Neuronal stem cell (in vitro differentiated cells): ENCODE measurements at regions not wholly inside any gene's neighbourhood (a gene's known extent, or its start where the extent isn't known, plus 50 kb on each side); places are given as distances from the start of the nearest gene placed in this dataset.
"Not testable (repeated sequence)": the region's sequence is repeated elsewhere in the genome, so short reads cannot be mapped to it uniquely, and the experiment has no call there.

Experiments used
- DNase-seq: peaks from one replicate; pipeline ENCODE4 v3.0.0-alpha.2; 2013; ENCODE audit warnings: low spot score
- H2AFZ ChIP-seq: one replicate; pipeline ENCODE4 v1.6.1; 2013; ENCODE audit warnings: mild to moderate bottlenecking, low read length, inconsistent platforms
- H2AK5ac ChIP-seq: 2 replicates; pipeline ENCODE4 v1.6.1; 2013; ENCODE audit warnings: low read depth, mild to moderate bottlenecking, inconsistent platforms, low read length, moderate library complexity, mixed read lengths
- H2BK120ac ChIP-seq: 2 replicates; pipeline ENCODE4 v1.6.1; 2013; ENCODE audit warnings: low read depth, mild to moderate bottlenecking, inconsistent platforms, low read length, moderate library complexity, mixed read lengths
- H2BK12ac ChIP-seq: one replicate; pipeline ENCODE4 v1.6.1; 2013; ENCODE audit warnings: low read length, inconsistent platforms
- H2BK15ac ChIP-seq: 2 replicates; pipeline ENCODE4 v1.6.1; 2013; ENCODE audit warnings: mild to moderate bottlenecking, low read length, inconsistent platforms, mixed read lengths
- H2BK5ac ChIP-seq: one replicate; pipeline ENCODE4 v1.6.1; 2013; ENCODE audit warnings: inconsistent platforms, mild to moderate bottlenecking, low read length, moderate library complexity
- H3K14ac ChIP-seq: one replicate; pipeline ENCODE4 v1.6.1; 2013; ENCODE audit warnings: low read length, inconsistent platforms
- H3K18ac ChIP-seq: 2 replicates; pipeline ENCODE4 v1.6.1; 2013; ENCODE audit warnings: low read length, inconsistent platforms
- H3K23ac ChIP-seq: 2 replicates; pipeline ENCODE4 v1.6.1; 2013; ENCODE audit warnings: low read depth, mild to moderate bottlenecking, mixed read lengths, low read length, inconsistent platforms; ENCODE audit not compliant: poor library complexity
- H3K27ac ChIP-seq: replicated peaks from 3 replicates; pipeline ENCODE4 v1.5.1; 2013; ENCODE audit warnings: low read length, inconsistent platforms
- H3K27me3 ChIP-seq, 3 experiments: 2 replicates each; pipeline ENCODE4 v1.6.1; 2013; ENCODE audit warnings: low read length in 3 of 3, mild to moderate bottlenecking in 2 of 3, inconsistent platforms in 1 of 3, low read depth in 1 of 3, mixed read lengths in 1 of 3, moderate library complexity in 1 of 3; ENCODE audit not compliant: control insufficient read depth in 3 of 3, insufficient read depth in 3 of 3
- H3K36me3 ChIP-seq, 2 donors: replicated peaks in 1 of 2; 2 replicates each; pipeline ENCODE4 v1.6.1; 2013; ENCODE audit warnings: low read length in 2 of 2; ENCODE audit not compliant: control insufficient read depth in 2 of 2, insufficient read depth in 2 of 2
- H3K4ac ChIP-seq: 2 replicates; pipeline ENCODE4 v1.6.1; 2013; ENCODE audit warnings: inconsistent platforms, mild to moderate bottlenecking, low read length, moderate library complexity
- H3K4me1 ChIP-seq, 2 donors: 1 replicate in 1 of 2; 2 replicates in 1 of 2; pipeline ENCODE4 v1.6.1; 2013; ENCODE audit warnings: low read length in 2 of 2, low read depth in 1 of 2; ENCODE audit not compliant: control insufficient read depth in 2 of 2, insufficient read depth in 1 of 2
- H3K4me2 ChIP-seq: one replicate; pipeline ENCODE4 v1.6.1; 2013; ENCODE audit warnings: mild to moderate bottlenecking, low read length, inconsistent platforms; ENCODE audit not compliant: insufficient read depth, poor library complexity, severe bottlenecking
- H3K4me3 ChIP-seq, 2 donors: 2 replicates each; pipeline ENCODE4 v1.5.1; 2013; ENCODE audit warnings: low read length in 2 of 2, mild to moderate bottlenecking in 2 of 2, inconsistent platforms in 1 of 2, moderate library complexity in 1 of 2
- H3K79me1 ChIP-seq: one replicate; pipeline ENCODE4 v1.6.1; 2013; ENCODE audit warnings: low read depth, mild to moderate bottlenecking, inconsistent platforms, low read length, moderate library complexity
- H3K9ac ChIP-seq: one replicate; pipeline ENCODE4 v1.6.1; 2013; ENCODE audit warnings: mild to moderate bottlenecking, low read depth, low read length, inconsistent platforms; ENCODE audit not compliant: poor library complexity
- H3K9me3 ChIP-seq, 2 donors: replicated peaks in 1 of 2; 2 replicates each; pipeline versions ENCODE3 to v1.6.1; 2013; ENCODE audit warnings: low read length in 2 of 2, mild to moderate bottlenecking in 2 of 2, inconsistent platforms in 1 of 2, low read depth in 1 of 2, mixed read lengths in 1 of 2, moderate library complexity in 1 of 2; ENCODE audit not compliant: control insufficient read depth in 2 of 2, insufficient read depth in 1 of 2
- H4K8ac ChIP-seq: one replicate; pipeline ENCODE4 v1.6.1; 2013; ENCODE audit warnings: low read depth, mild to moderate bottlenecking, inconsistent platforms, low read length, moderate library complexity
- H4K91ac ChIP-seq: one replicate; pipeline ENCODE4 v1.6.1; 2013; ENCODE audit warnings: low read length, low read depth, mild to moderate bottlenecking, inconsistent platforms; ENCODE audit not compliant: poor library complexity
- WGBS, 2 donors: extraction: QIAGEN DNeasy Blood & Tissue Kit; methylation state at CpG; one replicate each; pipeline ENCODE4 v1.1.7; 2013; ENCODE audit warnings: missing lambda C conversion rate in 2 of 2, mixed read lengths in 1 of 2; ENCODE audit not compliant: insufficient read length in 2 of 2, insufficient replicate concordance in 1 of 2; ENCODE audit errors: extremely low coverage in 2 of 2; 5-methylcytosine and 5-hydroxymethylcytosine counted together

GRCh38 chr7:159286487-159286886 is 141.8 kb upstream of the VIPR2 start:
- not testable (repeated sequence) for H3K23ac ChIP-seq, H3K27me3 ChIP-seq, H2BK120ac ChIP-seq, H3K4me1 ChIP-seq, H4K8ac ChIP-seq, H3K9me3 ChIP-seq, H2BK5ac ChIP-seq, H3K14ac ChIP-seq, H2BK15ac ChIP-seq, H3K4ac ChIP-seq, H3K9ac ChIP-seq, H2BK12ac ChIP-seq, H2AFZ ChIP-seq, H3K27ac ChIP-seq, H3K18ac ChIP-seq, H3K4me3 ChIP-seq, H3K79me1 ChIP-seq, DNase-seq, H2AK5ac ChIP-seq, H3K4me2 ChIP-seq, H3K36me3 ChIP-seq, H4K91ac ChIP-seq

- Histone ChIP-seq H3K36me3 (no peaks in the 10 kb centered on the region), H3K27me3 (no peaks in the 10 kb centered on the region), H3K4ac (no peak overlapping the region), H2AK5ac (no peak overlapping the region), H3K9ac (no peak overlapping the region), H2AFZ (no peak overlapping the region), H3K9me3 (peaks cover 0 to 18% of the 10 kb centered on the region in 2 donors), H2BK120ac (no peak overlapping the region), H3K23ac (no peak overlapping the region), H3K4me1 (no peaks in the 10 kb centered on the region), H3K4me3 (no peak overlapping the region), H3K18ac (no peak overlapping the region), H3K79me1 (no peaks in the 10 kb centered on the region), H4K8ac (no peak overlapping the region), H2BK12ac (no peak overlapping the region), H2BK15ac (no peak overlapping the region), H4K91ac (no peak overlapping the region), H3K4me2 (no peak overlapping the region), H2BK5ac (no peak overlapping the region), H3K27ac (no peak overlapping the region), H3K14ac (no peak overlapping the region)
- no CpG with 5 or more reads among the region's 3 CpGs for WGBS, 2 donors
- DNase-seq: no peak
These were observed 136.9 kb upstream of the VIPR2 start for GRCh38 chr7:159281573-159281972.

- Histone ChIP-seq H2BK15ac (no peak overlapping the region), H3K18ac (no peak overlapping the region), H3K9ac (no peak overlapping the region), H3K4ac (no peak overlapping the region), H3K4me2 (no peak overlapping the region), H2AK5ac (no peak overlapping the region), H4K91ac (no peak overlapping the region), H3K23ac (no peak overlapping the region), H2BK120ac (no peak overlapping the region), H4K8ac (no peak overlapping the region), H2BK5ac (no peak overlapping the region), H3K4me3 (no peak overlapping the region), H3K36me3 (no peaks in the 10 kb centered on the region), H3K9me3 (peaks cover 0 to 18% of the 10 kb centered on the region in 2 donors), H3K27ac (no peak overlapping the region), H3K14ac (no peak overlapping the region), H3K4me1 (no peaks in the 10 kb centered on the region), H2AFZ (no peak overlapping the region), H3K27me3 (no peaks in the 10 kb centered on the region), H3K79me1 (no peaks in the 10 kb centered on the region), H2BK12ac (no peak overlapping the region)
- WGBS, 2 donors: 100% methylated on average over 1 of the region's 3 CpGs; no CpG with 5 or more reads in 1 of the 2 donors
- no peak for DNase-seq
These were observed 135.3 kb upstream of the VIPR2 start for GRCh38 chr7:159280008-159280407.

- Histone ChIP-seq H2AFZ (no peak overlapping the region), H3K9ac (no peak overlapping the region), H2BK5ac (peak overlapping the region; percentile 39), H4K91ac (no peak overlapping the region), H3K4me1 (no peaks in the 10 kb centered on the region), H2BK120ac (no peak overlapping the region), H3K18ac (no peak overlapping the region), H3K14ac (no peak overlapping the region), H3K27ac (no peak overlapping the region), H3K36me3 (peaks cover 0 to 2% of the 10 kb centered on the region in 2 donors), H3K79me1 (no peaks in the 10 kb centered on the region), H3K4me2 (no peak overlapping the region), H4K8ac (no peak overlapping the region), H3K4me3 (no peak overlapping the region), H3K27me3 (no peaks in the 10 kb centered on the region), H3K23ac (no peak overlapping the region), H3K4ac (no peak overlapping the region), H2BK15ac (no peak overlapping the region), H2BK12ac (no peak overlapping the region), H2AK5ac (no peak overlapping the region), H3K9me3 (peaks cover 0 to 18% of the 10 kb centered on the region in 2 donors)
- no peak for DNase-seq
- no CpG with 5 or more reads among the region's 3 CpGs for WGBS, 2 donors
These were observed 128.1 kb upstream of the VIPR2 start for GRCh38 chr7:159272739-159273138.
